Activated CD4-positive, alpha-beta T cell treated with anti-CD3 and anti-CD28 coated beads, Interleukin-2, Interleukin-4, amounts not matched to agents 100 ng/mL and 50 ng/mL, durations not matched to agents 16 hours and 8 hours (primary cell): ENCODE measurements at regions not wholly inside any gene's neighbourhood (a gene's known extent, or its start where the extent isn't known, plus 50 kb on each side); places are given as distances from the start of the nearest gene placed in this dataset.
"Not testable (repeated sequence)": the region's sequence is repeated elsewhere in the genome, so short reads cannot be mapped to it uniquely, and the experiment has no call there.

Experiments
- DNase-seq: peaks from one replicate; pipeline ENCODE4 v3.0.0-alpha.2; 2020; ENCODE audit warnings: low spot score

- no peak for DNase-seq
These were observed 152.4 kb downstream of the ABCC12 start for GRCh38 chr16:48003206-48003907.

- no peak for DNase-seq
These were observed 154.4 kb downstream of the ABCC12 start for GRCh38 chr16:48001324-48001895.

- no peak for DNase-seq
These were observed 155.2 kb downstream of the ABCC12 start for GRCh38 chr16:48000622-48001021.

- no peak for DNase-seq
These were observed 156.2 kb downstream of the ABCC12 start for GRCh38 chr16:47999595-47999994.

- no peak for DNase-seq
These were observed 160.4 kb downstream of the ABCC12 start for GRCh38 chr16:47995354-47995753.

- DNase-seq, result no peak
These were observed 164.3 kb downstream of the ABCC12 start for GRCh38 chr16:47991491-47991890.

GRCh38 chr16:47990676-47991075 lies 165.1 kb downstream of the ABCC12 start:
- no peak for DNase-seq

- DNase-seq, result no peak
These were observed 168.7 kb downstream of the ABCC12 start for GRCh38 chr16:47987136-47987535.

- no peak for DNase-seq
These were observed 169.8 kb downstream of the ABCC12 start for GRCh38 chr16:47986031-47986430.

GRCh38 chr16:47984669-47985068 lies 171.1 kb downstream of the ABCC12 start:
- DNase-seq, result no peak

- DNase-seq, result no peak
These were observed 171.7 kb downstream of the ABCC12 start for GRCh38 chr16:47983999-47984580.

- DNase-seq, result no peak
These were observed 175.6 kb downstream of the ABCC12 start for GRCh38 chr16:47980212-47980611.

GRCh38 chr16:47979616-47980182 lies 176.1 kb downstream of the ABCC12 start:
- no peak for DNase-seq

- DNase-seq, result no peak
These were observed 176.7 kb downstream of the ABCC12 start for GRCh38 chr16:47979164-47979520.

- DNase-seq, result no peak
These were observed 177.2 kb downstream of the ABCC12 start for GRCh38 chr16:47978491-47979163.

- no peak for DNase-seq
These were observed 178.0 kb downstream of the ABCC12 start for GRCh38 chr16:47977802-47978201.

- DNase-seq, result no peak
These were observed 179.1 kb downstream of the ABCC12 start for GRCh38 chr16:47976636-47977210.

GRCh38 chr16:47974971-47975370 lies 180.8 kb downstream of the ABCC12 start:
- not testable (repeated sequence) for DNase-seq

GRCh38 chr16:47973552-47973951 lies 182.2 kb downstream of the ABCC12 start:
- no peak for DNase-seq

- DNase-seq, result no peak
These were observed 183.4 kb downstream of the ABCC12 start for GRCh38 chr16:47972246-47972985.

- DNase-seq, result no peak
These were observed 184.6 kb downstream of the ABCC12 start for GRCh38 chr16:47971225-47971624.
